ENCODE measurements at regions not wholly inside any gene's neighbourhood (a gene's known extent, or its start where the extent isn't known, plus 50 kb on each side); places are given as distances from the start of the nearest gene placed in this dataset.

DNA sequence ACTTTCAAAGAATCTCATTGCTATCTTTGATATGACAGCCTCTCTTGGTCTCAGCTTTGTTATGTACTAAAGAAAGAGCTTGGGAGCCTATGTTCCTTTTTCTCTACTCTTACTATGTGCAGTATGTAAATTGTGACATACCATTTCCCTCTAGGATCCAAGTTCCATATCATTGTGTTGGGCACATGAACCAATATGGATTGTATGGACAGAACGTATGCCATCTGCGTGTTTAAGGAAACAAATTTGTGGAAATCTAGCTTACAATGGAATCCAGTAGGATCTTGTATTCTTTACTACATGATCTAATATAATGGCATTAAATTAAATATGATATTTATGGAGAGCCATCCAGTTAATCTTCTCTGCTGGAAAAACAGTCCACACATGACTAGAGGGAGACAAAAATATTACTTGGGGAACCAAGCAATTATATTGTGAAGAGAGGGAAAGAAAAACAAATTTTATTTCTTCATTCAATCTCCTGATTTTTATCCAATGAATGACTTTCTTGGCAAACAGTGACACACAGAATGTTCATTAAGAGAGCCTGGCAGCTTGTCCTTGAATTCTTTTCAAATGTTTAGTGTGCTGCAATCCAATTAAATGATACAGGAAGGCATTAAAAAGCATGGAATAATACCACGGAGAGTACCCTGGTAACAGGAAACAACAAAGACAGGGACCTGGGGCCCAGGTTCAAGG is 106.5 kb upstream of the DAB1 start:
- DNase-seq = no peak

GRCh38 chr1:57522575-57522974 is 98.7 kb upstream of the DAB1 start:
- DNase-seq = no peak

DNA sequence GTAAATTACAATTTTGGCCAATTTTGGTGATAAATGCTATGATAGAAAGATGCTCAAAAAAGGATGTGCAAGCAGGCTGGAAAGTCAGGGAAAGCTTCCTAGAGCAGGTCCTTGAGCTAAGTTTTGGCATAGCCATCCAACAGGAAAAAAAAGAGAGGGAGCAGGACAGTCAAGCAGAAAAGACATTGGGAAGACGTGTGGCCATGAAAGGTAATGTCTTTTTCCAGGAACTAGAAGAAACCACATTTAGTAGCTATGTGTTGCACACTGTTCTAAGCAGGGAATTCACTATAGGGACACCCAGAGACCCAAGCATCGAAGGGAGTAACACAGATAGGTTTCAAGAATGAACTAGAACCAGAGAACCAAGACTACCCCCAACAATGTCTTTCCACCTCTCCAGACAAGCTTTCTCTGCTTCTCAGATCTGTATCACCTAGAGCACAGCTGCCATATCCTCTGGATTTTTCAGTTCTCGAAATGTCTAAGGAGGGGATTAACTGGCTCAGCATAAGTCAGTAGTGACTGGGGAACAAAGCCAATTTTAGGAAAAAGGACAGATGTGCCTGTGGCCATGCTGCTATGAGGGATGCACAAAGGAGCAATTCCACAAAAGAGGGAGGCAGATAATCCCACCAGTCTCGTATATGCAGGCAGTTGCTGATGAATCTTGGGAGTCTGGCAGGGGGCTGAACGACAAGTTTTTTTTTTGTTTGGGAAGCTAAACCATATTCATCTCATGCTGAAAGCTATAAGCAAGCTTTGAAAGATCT is 97.1 kb upstream of the DAB1 start:
- DNase-seq = no peak

DNA sequence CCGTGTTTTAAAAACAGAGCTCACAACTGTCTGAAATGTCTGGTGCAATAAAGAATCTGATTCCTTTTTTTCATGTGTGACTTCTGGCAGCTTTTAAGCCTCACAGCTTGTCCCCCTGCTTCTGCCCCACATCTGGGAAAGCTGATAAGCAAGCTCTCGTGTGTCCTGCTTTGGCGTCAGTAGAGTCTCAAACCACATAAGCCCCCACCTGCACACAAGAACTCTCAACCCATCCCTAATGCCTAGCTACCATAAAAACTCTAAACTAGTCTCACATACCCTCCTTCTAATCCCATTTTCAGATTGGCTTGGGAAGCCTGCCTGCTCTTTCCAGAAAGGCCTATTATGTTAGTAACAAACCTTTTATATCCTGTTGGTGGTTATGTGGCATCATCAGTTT is 94.6 kb upstream of the DAB1 start:
- DNase-seq = no peak

- no peak for DNase-seq
These were observed 93.9 kb upstream of the DAB1 start for GRCh38 chr1:57517587-57518374.

- no peak for DNase-seq
These were observed 88.5 kb upstream of the DAB1 start for GRCh38 chr1:57512386-57512785.

DNA sequence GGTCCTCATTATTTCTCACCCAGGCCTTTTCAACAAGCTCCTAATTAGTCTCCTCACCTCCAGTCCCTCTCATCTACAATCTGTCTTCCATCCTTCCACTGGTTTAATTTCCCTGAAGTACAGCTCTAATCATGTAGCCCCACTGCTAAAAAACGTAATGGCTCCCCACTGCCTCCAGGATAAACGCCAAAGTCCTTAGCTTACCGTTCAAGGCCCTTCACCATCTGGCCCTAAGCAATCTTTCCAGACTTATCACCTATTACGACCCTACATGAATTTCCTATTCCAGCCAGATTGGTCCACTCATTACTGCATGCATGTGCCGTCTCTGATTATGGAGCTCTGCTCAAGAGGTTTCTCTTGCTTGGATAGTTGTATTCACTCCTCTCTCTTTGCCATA is 83.1 kb upstream of the DAB1 start:
- no peak for DNase-seq

- no peak for DNase-seq
These were observed 79.5 kb upstream of the DAB1 start for GRCh38 chr1:57503337-57503736.

GRCh38 chr1:57500136-57500830 is 76.4 kb upstream of the DAB1 start:
- DNase-seq = no peak

DNA sequence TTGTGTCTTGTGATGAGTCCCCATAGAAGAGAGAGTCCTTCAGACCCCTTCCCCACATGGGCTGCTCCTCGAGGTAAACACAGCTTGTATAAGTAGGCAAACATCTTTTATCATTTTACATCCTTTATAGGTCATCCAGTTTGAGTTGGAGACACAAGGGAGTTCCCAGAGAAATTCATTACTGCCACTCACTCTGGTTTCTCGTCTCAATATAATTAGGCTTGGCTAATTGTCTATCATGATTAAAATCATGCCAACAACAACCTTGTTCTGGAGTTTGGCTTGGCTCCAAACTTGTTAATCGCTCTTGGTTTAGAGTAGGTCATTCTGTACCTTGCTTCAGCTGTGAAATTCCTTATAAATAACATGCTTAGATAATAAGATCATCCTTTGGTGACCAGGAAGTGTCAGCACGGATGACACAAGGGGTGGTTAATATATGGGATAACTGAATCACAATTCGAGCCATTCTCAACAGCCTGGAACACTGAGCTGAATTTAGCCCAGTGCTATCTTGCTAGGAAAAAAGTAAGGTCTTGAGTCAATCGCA is 70.7 kb upstream of the DAB1 start:
- DNase-seq = no peak

- DNase-seq = no peak
These were observed 68.8 kb upstream of the DAB1 start for GRCh38 chr1:57492586-57493226.

DNA sequence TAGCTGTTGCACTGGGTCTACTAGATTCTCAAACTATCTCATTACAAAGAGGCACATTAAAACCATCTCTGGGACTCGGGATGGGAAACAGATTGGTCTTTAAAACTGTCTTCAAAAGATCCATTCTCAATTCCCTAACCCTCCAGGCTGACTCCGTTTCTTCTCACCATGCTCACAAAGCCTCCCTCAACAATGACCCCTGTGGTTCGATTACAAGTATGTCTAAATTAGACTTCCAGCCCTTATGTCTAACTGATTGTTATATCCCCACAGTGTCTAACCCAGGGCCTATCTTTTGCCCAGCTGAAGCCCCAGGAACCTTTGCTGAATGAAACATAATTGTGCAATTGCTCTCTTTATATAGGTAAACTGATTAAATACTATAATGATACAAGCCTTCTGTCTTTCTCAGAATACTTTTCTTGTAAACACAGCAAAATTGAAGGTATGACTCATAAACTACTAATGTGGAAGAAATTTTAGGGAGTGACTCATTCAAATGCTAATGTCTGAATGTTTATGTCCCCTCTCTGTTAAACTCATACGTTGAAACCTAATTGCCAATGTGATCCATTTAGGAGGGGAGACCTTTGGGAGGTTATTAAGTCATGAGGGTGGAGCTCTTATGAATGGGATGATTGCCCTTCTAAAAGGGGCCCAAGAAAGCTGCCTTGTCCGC is 65.6 kb upstream of the DAB1 start:
- DNase-seq = no peak

DNA sequence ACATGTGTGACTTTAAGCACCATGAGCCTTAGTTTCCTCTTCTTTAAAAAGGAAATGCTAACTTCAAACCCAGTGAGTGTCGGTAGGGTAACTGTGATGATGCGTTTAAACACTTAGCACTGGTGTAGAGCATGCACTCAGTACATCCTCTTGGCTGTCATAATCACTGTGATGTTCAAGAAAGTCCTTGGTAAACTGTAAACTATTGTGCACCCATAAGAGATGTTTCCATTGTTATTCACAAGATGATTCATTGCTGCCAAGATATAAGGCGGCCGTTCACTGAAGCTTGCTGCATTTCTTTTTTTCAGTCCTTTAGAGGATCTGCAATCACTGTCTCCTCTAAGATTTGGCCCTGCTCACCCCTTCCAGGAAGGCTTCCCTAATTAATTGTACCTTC is 61.8 kb upstream of the DAB1 start:
- no peak for DNase-seq

DNA sequence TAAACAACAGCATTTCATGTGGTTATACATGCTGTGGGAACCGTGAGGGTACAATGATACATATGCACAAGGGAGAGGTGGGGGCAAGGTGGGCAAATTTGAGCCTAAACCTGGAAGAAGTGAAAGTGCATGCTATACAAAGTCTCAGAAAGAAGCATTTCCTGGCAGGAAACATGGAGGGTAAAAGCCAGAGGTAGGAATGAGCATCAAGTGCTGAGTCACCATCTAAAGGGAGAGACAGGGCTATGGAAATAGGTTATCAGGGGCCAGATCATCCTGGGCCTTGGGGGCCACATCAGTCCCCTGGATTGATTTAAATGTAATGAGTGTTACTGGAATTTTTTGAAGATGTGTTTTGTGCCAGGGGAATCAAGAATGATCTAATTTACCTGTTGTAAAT is 60.1 kb upstream of the DAB1 start:
- DNase-seq = no peak

DNA sequence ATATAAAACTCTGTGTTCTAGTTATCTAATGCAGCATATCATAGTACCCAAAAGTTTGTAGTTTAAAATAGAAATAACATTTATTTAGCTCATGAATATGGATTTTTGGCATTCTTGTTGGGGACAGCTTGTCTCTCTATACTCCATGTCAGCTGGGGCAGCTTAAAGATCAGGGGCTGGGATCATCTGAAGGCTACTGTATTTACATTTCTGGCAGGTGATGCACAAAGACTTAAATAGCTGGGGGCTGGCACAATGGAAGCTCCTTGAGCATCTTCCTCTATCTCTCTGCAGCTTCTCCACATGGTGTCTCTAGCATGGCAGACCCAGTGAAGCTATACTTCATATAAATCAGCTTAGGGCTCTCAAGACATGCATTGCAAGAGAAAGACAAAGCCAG is 55.6 kb upstream of the DAB1 start:
- no peak for DNase-seq

DNA sequence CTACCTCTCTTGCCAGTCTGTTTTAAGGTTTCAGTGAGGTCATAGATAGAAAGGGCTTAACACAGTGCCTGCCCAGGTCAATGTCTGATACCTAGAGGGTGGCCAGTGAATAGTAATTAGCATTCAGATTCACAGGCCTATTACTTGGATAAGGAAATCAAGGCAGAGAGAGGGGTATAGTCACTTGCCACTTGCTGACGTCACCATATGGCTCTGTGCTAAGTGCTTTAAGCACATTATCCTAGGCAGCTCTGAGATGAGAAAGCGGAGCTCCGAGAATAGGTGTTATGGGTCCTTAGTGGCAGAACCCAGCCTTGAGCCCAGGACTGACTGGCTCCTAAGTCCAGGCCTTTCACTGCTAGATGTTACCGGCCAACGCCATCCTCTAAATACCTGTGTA is 51.5 kb upstream of the DAB1 start:
- no peak for DNase-seq

DNA sequence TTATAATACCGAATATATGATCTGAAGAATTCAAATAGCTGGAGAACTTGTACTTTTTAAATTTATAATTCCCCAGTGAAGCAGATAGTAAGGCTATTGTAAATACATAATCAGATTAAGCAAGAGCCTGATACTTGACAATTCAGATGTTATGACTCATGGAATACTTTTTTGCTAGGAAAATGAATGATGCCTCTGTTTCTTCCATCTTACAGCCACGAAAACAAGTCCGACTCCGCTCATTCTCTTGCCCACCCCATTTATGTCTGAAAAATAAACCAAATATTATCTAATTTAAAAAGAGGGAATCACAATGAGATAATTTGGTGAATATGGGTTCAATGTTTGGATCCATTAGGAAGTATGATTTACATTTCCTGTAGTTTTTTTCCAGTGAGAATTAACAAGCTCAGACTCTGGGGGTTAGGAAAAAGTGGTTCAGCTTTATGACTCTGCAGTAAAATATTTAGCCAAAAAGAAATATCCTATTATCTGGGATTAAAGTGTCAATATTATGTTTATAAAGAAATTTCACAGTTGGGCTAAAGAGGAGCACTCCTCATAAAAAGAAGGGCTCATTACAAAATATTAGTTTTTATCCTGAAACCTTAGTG is 50.4 kb upstream of the DAB1 start:
- DNase-seq = no peak
